ENCODE measurements at regions not wholly inside any gene's neighbourhood (a gene's known extent, or its start where the extent isn't known, plus 50 kb on each side); places are given as distances from the start of the nearest gene placed in this dataset.

GRCh38 chr7:156251861-156252260 lies 388.7 kb upstream of the RNF32 start:
- Mint-ChIP-seq H3K4me3 (no peak overlapping the region), H3K27me3 (no peaks in the 10 kb centered on the region), H3K27ac (no peak overlapping the region), H3K4me1 (no peaks in the 10 kb centered on the region), H3K36me3 (no peaks in the 10 kb centered on the region), H3K9me3 (ENCODE audit: low read depth) (no peaks in the 10 kb centered on the region)
- DNase-seq (no peak), ATAC-seq (no peak)
- CTCF ChIA-PET = no interaction called here

GRCh38 chr7:156240532-156240931 lies 400.0 kb upstream of the RNF32 start:
- Mint-ChIP-seq H3K9me3 (ENCODE audit: low read depth) (peaks cover 8% of the 10 kb centered on the region), H3K4me3 (no peak overlapping the region), H3K27me3 (peaks cover 10% of the 10 kb centered on the region), H3K4me1 (no peaks in the 10 kb centered on the region), H3K27ac (no peak overlapping the region), H3K36me3 (no peaks in the 10 kb centered on the region)
- DNase-seq (no peak), ATAC-seq (no peak)
- CTCF ChIA-PET = no interaction called here

DNA sequence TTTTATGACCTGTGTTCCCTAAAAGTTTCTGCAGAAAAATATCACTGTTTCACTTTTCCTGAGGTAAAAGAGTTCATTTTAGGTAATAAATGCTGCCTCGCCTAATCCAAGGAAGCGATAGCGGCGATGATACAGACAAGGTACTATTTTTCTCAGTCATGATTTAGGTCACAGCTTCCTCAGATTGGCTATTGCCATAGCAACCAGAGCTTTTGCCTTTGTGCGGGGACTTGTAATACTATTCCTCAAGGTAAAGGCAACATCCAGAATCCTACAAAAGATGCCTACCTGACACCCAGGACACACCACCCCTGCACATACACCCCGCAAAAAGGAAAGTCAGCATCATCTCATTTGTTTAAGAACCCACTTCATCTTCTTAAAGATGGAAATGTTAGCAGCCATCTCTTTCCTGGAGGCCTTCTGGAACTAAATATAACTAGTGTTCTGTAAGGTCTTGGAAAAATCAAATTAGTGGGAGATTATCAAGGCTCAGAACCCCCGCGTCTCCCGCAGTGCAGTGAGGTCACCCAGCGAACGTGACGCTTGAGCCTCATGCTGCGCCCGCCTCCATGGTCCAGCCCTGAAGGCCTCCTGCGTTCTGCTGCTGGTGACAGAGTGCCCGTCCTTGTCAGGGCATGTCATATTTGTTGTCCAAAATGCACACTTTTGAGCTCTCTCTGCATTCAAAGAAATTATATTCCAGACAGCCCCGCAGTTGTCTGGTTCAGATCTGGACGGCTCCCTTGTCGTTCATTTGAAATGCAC lies 402.0 kb upstream of the RNF32 start:
- Mint-ChIP-seq H3K9me3 (ENCODE audit: low read depth) (peaks cover 8% of the 10 kb centered on the region), H3K27ac (no peak overlapping the region), H3K36me3 (no peaks in the 10 kb centered on the region), H3K4me3 (no peak overlapping the region), H3K4me1 (no peaks in the 10 kb centered on the region), H3K27me3 (peaks cover 5% of the 10 kb centered on the region)
- CTCF ChIA-PET = no interaction called here
- DNase-seq = no peak
- ATAC-seq = no peak

DNA sequence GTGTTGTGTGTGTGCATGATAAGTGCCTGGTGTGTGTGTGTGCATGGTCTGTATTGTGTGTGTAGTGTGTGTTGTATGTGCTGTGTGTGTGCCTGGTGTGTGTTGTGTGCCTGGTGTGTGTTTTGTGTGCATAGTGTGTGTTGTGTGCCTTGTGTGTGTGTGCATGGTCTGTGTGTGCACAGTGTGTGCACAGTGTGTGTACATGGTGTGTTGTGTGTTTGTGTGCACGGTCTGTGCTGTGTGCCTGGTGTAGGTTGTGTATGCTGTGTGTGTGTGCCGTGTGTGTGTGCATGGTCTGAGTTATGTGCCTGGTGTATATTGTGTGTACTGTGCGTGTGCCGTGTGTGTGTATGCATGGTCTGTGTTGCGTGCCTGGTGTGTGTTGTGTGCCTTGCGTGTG lies 403.0 kb upstream of the RNF32 start:
- no peak for ATAC-seq
- no peak overlapping the region for H3K27ac Mint-ChIP-seq
- H3K36me3 Mint-ChIP-seq = no peaks in the 10 kb centered on the region
- CTCF ChIA-PET = no interaction called here
- H3K9me3 Mint-ChIP-seq (ENCODE audit: low read depth) = peaks cover 8% of the 10 kb centered on the region
- DNase-seq = no peak
- H3K4me3 Mint-ChIP-seq = no peak overlapping the region
- no peaks in the 10 kb centered on the region for H3K4me1 Mint-ChIP-seq
- H3K27me3 Mint-ChIP-seq = no peaks in the 10 kb centered on the region

- no peak overlapping the region for H3K27ac Mint-ChIP-seq
- CTCF ChIA-PET = no interaction called here
- DNase-seq (no peak), ATAC-seq (no peak)
- peaks cover 8% of the 10 kb centered on the region for H3K9me3 Mint-ChIP-seq (ENCODE audit: low read depth)
- no peaks in the 10 kb centered on the region for H3K27me3 Mint-ChIP-seq
- no peaks in the 10 kb centered on the region for H3K4me1 Mint-ChIP-seq
- no peak overlapping the region for H3K4me3 Mint-ChIP-seq
- H3K36me3 Mint-ChIP-seq = no peaks in the 10 kb centered on the region
Observed at GRCh38 chr7:156236936-156237599, 403.5 kb upstream of the RNF32 start.

DNA sequence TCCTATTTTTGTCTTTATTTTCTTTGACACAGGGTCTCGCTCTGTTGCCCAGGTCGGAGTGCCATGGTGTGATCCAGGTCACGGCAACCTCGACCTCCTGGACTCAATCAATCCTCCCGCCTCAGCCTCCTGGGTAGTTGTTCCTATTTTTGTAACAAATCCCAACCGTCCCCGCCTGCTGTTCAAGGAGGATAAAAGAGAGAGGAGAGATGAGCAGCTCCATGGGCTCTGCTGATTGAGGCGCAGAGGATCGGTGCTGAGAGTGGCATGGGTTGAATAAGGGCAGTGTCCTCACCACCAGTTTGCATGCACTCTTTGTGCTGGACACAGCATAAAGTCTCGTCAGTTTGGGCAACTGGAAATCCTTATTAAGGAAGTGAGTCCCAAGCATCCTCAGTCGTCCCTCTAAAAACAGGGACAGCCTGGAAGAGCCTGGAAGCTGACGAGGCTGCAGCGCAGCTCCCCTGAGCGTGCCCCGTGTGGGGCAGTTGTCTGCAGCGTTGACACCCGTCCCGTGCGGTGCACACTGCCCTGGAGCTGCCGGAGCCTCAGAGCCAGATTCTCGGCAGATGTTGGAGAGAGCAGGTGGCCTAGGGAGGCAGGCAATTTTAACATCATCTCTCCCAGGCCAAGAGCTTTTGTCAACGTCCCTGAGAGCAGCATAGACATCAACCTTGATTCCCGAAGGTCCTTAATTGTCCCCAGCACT lies 404.2 kb upstream of the RNF32 start:
- Mint-ChIP-seq H3K36me3 (no peaks in the 10 kb centered on the region), H3K4me3 (no peak overlapping the region), H3K27me3 (no peaks in the 10 kb centered on the region), H3K4me1 (no peaks in the 10 kb centered on the region), H3K27ac (no peak overlapping the region), H3K9me3 (ENCODE audit: low read depth) (peaks cover 8% of the 10 kb centered on the region)
- CTCF ChIA-PET = no interaction called here
- no peak for ATAC-seq
- DNase-seq = no peak

GRCh38 chr7:156234666-156235494 lies 405.7 kb upstream of the RNF32 start:
- CTCF ChIA-PET = no interaction called here
- Mint-ChIP-seq H3K36me3 (no peaks in the 10 kb centered on the region), H3K27me3 (no peaks in the 10 kb centered on the region), H3K27ac (no peak overlapping the region), H3K4me1 (no peaks in the 10 kb centered on the region), H3K4me3 (no peak overlapping the region), H3K9me3 (ENCODE audit: low read depth) (peaks cover 8% of the 10 kb centered on the region)
- ATAC-seq (no peak), DNase-seq (no peak)

DNA sequence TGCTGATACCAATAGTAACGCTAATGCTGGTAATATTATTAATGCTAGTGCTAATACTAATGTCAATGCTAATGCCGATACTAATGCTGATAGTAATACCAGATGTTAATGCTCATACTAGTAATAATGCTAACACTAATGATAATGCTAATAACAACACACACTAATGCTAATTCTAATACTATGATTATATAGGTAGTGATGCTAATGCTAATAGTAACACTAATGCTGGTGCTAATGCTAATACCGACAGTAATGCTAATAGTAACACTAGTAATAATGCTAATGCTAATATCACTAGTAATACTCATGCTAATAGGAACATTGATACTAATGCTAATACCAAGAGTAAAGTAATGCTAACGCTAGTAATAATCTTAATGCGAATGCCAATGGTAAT lies 406.4 kb upstream of the RNF32 start:
- Mint-ChIP-seq H3K4me1 (no peaks in the 10 kb centered on the region), H3K4me3 (no peak overlapping the region), H3K27me3 (no peaks in the 10 kb centered on the region), H3K9me3 (ENCODE audit: low read depth) (peaks cover 8% of the 10 kb centered on the region), H3K27ac (no peak overlapping the region), H3K36me3 (no peaks in the 10 kb centered on the region)
- CTCF ChIA-PET = no interaction called here
- ATAC-seq = no peak
- DNase-seq = no peak

DNA sequence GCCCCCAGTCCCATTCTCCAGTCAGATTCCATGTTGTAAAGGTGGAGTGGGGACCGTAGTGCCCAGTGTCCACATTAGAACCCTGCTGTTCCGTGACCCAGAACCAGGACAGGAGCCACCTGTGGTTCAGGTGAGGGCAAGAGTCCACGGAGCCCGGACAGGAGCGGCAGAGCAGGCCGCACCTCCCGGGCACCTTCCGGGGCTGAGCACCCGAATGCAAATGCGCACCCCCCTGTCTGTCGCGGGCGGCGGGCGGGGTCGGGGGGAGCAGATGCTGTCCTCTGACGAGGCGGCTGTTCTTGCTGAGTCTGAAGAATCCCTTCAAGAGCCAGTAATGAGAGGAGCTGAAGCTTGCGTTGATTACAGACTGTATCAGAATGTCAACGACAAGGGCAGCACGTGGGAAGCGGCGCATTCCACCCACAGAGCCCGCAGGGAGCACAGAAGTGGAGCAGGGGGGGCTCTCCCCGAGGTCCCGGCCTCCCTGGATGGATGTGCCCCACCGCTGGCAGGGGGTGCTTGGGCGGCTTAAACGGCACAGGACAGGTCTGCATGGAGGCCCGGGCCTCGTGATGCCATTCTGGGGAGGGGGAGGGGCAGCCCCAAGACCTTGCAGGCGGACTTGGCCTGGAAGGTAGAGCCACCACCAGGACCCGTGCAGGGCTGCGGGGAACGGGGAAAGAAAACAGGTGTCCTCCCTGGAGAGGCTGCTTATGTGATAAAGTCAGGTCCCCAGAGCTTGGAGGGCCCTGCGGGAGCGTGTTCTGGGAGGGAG lies 407.5 kb upstream of the RNF32 start:
- DNase-seq (peak; percentile 28), ATAC-seq (no peak)
- CTCF ChIA-PET = no interaction called here
- Mint-ChIP-seq H3K4me1 (no peaks in the 10 kb centered on the region), H3K27ac (no peak overlapping the region), H3K4me3 (no peak overlapping the region), H3K36me3 (no peaks in the 10 kb centered on the region), H3K9me3 (ENCODE audit: low read depth) (peaks cover 8% of the 10 kb centered on the region), H3K27me3 (no peaks in the 10 kb centered on the region)

DNA sequence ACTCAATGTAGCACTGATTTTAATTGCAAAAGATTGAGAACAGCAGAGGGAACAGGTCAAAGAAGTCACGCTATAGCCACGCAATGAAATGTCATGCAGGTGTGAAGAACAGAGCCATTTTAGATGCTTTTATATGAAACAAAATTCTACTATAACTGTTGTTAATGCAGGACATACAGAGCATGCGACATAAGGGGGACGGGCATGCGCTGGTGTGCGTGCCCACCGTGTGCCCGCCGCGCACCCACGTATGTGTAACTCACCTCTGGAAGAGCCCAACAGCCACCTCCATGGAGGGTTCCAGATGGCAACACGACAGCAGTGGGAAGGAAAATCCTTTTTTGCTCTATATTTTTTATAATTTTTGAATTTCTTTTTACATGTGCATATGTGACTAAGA lies 410.0 kb upstream of the RNF32 start:
- no peak overlapping the region for H3K4me3 Mint-ChIP-seq
- peak; percentile 15 for DNase-seq
- H3K36me3 Mint-ChIP-seq = no peaks in the 10 kb centered on the region
- ATAC-seq = no peak
- no peaks in the 10 kb centered on the region for H3K4me1 Mint-ChIP-seq
- CTCF ChIA-PET = no interaction called here
- H3K27ac Mint-ChIP-seq = no peak overlapping the region
- H3K27me3 Mint-ChIP-seq = no peaks in the 10 kb centered on the region
- H3K9me3 Mint-ChIP-seq (ENCODE audit: low read depth) = no peaks in the 10 kb centered on the region

GRCh38 chr7:156224833-156225225 lies 412.6 kb upstream of the SHH start:
- Mint-ChIP-seq H3K4me3 (no peak overlapping the region), H3K4me1 (no peaks in the 10 kb centered on the region), H3K27me3 (no peaks in the 10 kb centered on the region), H3K9me3 (ENCODE audit: low read depth) (no peaks in the 10 kb centered on the region), H3K36me3 (no peaks in the 10 kb centered on the region), H3K27ac (no peak overlapping the region)
- CTCF ChIA-PET = no interaction called here
- peak; percentile 7 for DNase-seq
- ATAC-seq = no peak

DNA sequence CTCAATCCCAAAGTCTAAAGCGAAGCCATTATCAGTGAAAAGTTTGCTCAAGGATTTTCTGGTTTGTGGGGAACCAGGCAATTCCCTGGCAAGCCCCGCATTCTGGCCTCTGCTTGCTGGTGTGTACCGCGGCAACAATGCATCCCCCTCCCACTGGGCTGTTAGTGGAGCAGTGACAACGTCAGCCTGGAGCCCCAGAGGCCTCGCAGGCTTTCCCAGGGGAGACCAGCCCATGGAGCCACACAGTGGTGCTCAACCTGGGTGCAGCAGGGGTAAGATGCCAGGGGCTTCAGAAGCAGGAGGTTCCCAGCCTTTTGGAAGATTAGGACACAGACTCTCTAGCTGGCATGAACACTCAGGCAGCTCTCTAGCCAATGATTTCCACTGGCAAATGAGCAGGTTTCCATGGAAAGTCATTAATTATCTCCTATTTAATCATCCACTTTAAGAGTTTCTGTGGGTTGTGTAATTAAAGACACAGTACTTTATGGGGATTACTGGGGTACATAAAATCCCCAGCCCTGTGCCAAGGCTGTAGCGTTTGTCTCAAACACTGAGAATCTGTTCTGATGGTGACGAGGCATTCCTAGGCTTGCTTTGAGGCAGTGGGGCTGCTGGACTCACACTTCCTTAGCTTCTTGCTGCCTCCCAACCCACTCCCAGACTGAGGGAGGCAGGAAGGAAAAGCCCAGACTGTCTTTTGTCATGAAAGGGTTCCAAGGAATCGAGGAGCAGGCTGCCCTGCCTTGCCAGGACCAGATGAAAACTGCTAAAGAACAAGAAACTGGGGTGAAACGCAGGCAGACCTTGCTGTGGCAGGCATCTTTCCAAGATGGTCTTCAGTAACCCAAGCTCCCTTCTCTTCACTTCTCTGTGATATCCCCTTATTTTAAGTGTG lies 411.9 kb upstream of the SHH start:
- DNase-seq = no peak
- no peak overlapping the region for H3K27ac Mint-ChIP-seq
- H3K4me1 Mint-ChIP-seq = no peaks in the 10 kb centered on the region
- H3K9me3 Mint-ChIP-seq (ENCODE audit: low read depth) = no peaks in the 10 kb centered on the region
- no peaks in the 10 kb centered on the region for H3K36me3 Mint-ChIP-seq
- H3K4me3 Mint-ChIP-seq = no peak overlapping the region
- ATAC-seq = no peak
- CTCF ChIA-PET = no interaction called here
- H3K27me3 Mint-ChIP-seq = no peaks in the 10 kb centered on the region

Data from activated CD8-positive, alpha-beta memory T cell treated with anti-CD3 and anti-CD28 coated beads, Interleukin-2, amount 10 ng/mL, durations not matched to agents 7 days and 5 days (primary cell).